MCF 10A (cell line): ENCODE measurements at regions not wholly inside any gene's neighbourhood (a gene's known extent, or its start where the extent isn't known, plus 50 kb on each side); places are given as distances from the start of the nearest gene placed in this dataset.
A peak's percentile ranks its signal among the peaks of the same experiment; 100 is the strongest.

Experiments
- BruUV-seq: library from RNA; stranded (reverse); fragments of 400-500 nt; replicated peaks from 2 replicates; lab custom pipeline; 2021; lab: Mats Ljungman, UMichigan
- CTCF ChIA-PET: fragments of 300-600 bp; sonication (Branson Sonifier 250); formaldehyde crosslinking; extraction: SDS; loops from one replicate; lab custom pipeline; 2021; ENCODE audit warnings: antibody characterized with exemption, inconsistent platforms; lab: Yijun Ruan, JAX
- POLR2A ChIA-PET: fragments of 300-600, 350-650 bp; sonication (Branson Sonifier 250); formaldehyde crosslinking; extraction: SDS; loops from one replicate; lab custom pipeline; 2020; ENCODE audit warnings: antibody characterized with exemption, inconsistent platforms; lab: Yijun Ruan, JAX
- DNase-seq: peaks from one replicate; pipeline ENCODE4 v3.0.0-alpha.2; 2018; ENCODE audit not compliant: unreplicated experiment
- H3K27ac Mint-ChIP-seq: one replicate; pipeline ENCODE4 v1.8.0; 2022; ENCODE audit warnings: mild to moderate bottlenecking, low read depth, mixed read lengths; ENCODE audit not compliant: unreplicated experiment
- H3K27me3 Mint-ChIP-seq: one replicate; pipeline ENCODE4 v1.8.0; 2022; ENCODE audit warnings: mixed read lengths; ENCODE audit not compliant: insufficient read depth, unreplicated experiment
- H3K36me3 Mint-ChIP-seq: one replicate; pipeline ENCODE4 v1.8.0; 2022; ENCODE audit warnings: mild to moderate bottlenecking, moderate library complexity, mixed read lengths; ENCODE audit not compliant: insufficient read depth, unreplicated experiment
- H3K4me1 Mint-ChIP-seq: one replicate; pipeline ENCODE4 v1.8.0; 2022; ENCODE audit warnings: mixed read lengths; ENCODE audit not compliant: insufficient read depth, unreplicated experiment
- H3K4me3 Mint-ChIP-seq: one replicate; pipeline ENCODE4 v1.8.0; 2022; ENCODE audit warnings: mild to moderate bottlenecking, moderate library complexity, mixed read lengths; ENCODE audit not compliant: unreplicated experiment
- H3K9me3 Mint-ChIP-seq: one replicate; pipeline ENCODE4 v1.8.0; 2022; ENCODE audit warnings: mixed read lengths; ENCODE audit not compliant: unreplicated experiment
- CTCF ChIP-seq: fragments of 200-600 bp; IDR thresholded peaks from one replicate; pipeline ENCODE4 v1.8.0; 2022; ENCODE audit warnings: antibody characterized with exemption, mild to moderate bottlenecking; ENCODE audit not compliant: unreplicated experiment
- intact Hi-C: fragments of 100-400 bp; cut with micrococcal nuclease; formaldehyde crosslinking; loops from 2 replicates; pipeline ENCODE4 v1.14.1; 2022

GRCh38 chr9:12464910-12465512, 228.2 kb upstream of the TYRP1 start:
- no peaks in the 10 kb centered on the region for H3K9me3 Mint-ChIP-seq
- H3K4me1 Mint-ChIP-seq = no peaks in the 10 kb centered on the region
- peak; percentile 38 for DNase-seq
- BruUV-seq = no TSS peak
- H3K27ac Mint-ChIP-seq = no peak overlapping the region
- TF ChIP-seq CTCF = peak; percentile 57
- H3K27me3 Mint-ChIP-seq = peaks cover 83% of the 10 kb centered on the region
- ChIA-PET POLR2A (no interaction called here), CTCF (interaction anchor here (0.7 to 1.1 kb wide), 4 partner anchors 8 to 1927 kb away, joined by 3 read pairs; no protein-coding TSS in a partner anchor)
- intact Hi-C loops = loop anchor here (5.0 kb wide), 1 partner anchor 177 kb away; no protein-coding TSS in a partner anchor
- H3K4me3 Mint-ChIP-seq = no peak overlapping the region
- no peaks in the 10 kb centered on the region for H3K36me3 Mint-ChIP-seq

- no peak overlapping the region for H3K27ac Mint-ChIP-seq
- no peaks in the 10 kb centered on the region for H3K9me3 Mint-ChIP-seq
- TF ChIP-seq CTCF = no peak
- no peak for DNase-seq
- intact Hi-C loops = loop anchor here (5.0 kb wide), 1 partner anchor 173 kb away; no protein-coding TSS in a partner anchor
- H3K36me3 Mint-ChIP-seq = no peaks in the 10 kb centered on the region
- H3K4me1 Mint-ChIP-seq = no peaks in the 10 kb centered on the region
- H3K4me3 Mint-ChIP-seq = no peak overlapping the region
- no TSS peak for BruUV-seq
- ChIA-PET CTCF (no interaction called here), POLR2A (no interaction called here)
- peaks cover 51% of the 10 kb centered on the region for H3K27me3 Mint-ChIP-seq
These were observed 224.1 kb upstream of the TYRP1 start for GRCh38 chr9:12469084-12469483.

- ChIA-PET POLR2A (no interaction called here), CTCF (no interaction called here)
- Mint-ChIP-seq H3K27me3 (peaks cover 54% of the 10 kb centered on the region), H3K9me3 (no peaks in the 10 kb centered on the region), H3K4me1 (no peaks in the 10 kb centered on the region), H3K4me3 (no peak overlapping the region), H3K36me3 (no peaks in the 10 kb centered on the region), H3K27ac (no peak overlapping the region)
- DNase-seq = no peak
- TF ChIP-seq CTCF = no peak
- intact Hi-C loops = loop anchor here (5.0 kb wide), 1 partner anchor 1282 kb away; no protein-coding TSS in a partner anchor
- no TSS peak for BruUV-seq
These were observed 198.8 kb upstream of the TYRP1 start for GRCh38 chr9:12494411-12494810.

GRCh38 chr9:12497790-12498189, 195.4 kb upstream of the TYRP1 start:
- Mint-ChIP-seq H3K27ac (no peak overlapping the region), H3K4me3 (no peak overlapping the region), H3K27me3 (peaks cover 53% of the 10 kb centered on the region), H3K9me3 (no peaks in the 10 kb centered on the region), H3K4me1 (no peaks in the 10 kb centered on the region), H3K36me3 (no peaks in the 10 kb centered on the region)
- POLR2A ChIA-PET = no interaction called here
- no peak for DNase-seq
- CTCF ChIA-PET = interaction anchor here (0.7 kb wide), 1 partner anchor 58 kb away, joined by 4 read pairs; no protein-coding TSS in a partner anchor
- TF ChIP-seq CTCF = no peak
- intact Hi-C loops = no loop called here
- BruUV-seq = no TSS peak
